ENCODE measurements at regions not wholly inside any gene's neighbourhood (a gene's known extent, or its start where the extent isn't known, plus 50 kb on each side); places are given as distances from the start of the nearest gene placed in this dataset.

DNA sequence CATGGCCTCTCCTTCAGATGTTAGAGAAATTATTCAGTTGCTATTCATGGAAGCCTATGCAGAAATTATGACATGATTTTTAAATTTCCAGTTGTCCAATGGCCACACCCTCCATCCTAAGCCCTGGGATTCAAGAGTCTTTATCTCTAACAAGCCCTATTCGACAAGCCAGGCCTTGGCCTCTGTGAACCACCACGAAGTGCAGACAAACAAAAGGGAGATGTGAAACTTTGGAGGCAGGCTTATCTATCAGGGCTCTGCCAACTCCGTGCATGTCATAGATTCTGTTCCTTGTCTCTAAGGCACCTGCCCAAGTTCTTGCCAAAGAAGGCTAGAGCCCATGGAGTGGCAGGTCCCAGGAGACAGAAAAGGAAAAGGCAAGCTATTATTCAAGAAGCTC lies 212.4 kb upstream of the ADAMTS9 start:
- no peak for TF ChIP-seq CTBP1 (IDR thresholded peaks at IDR 0.05; ENCODE audit: borderline replicate concordance)
- no peak for TF ChIP-seq ARNT (IDR thresholded peaks at IDR 0.05)
- no peak for TF ChIP-seq FOXA1 (IDR thresholded peaks at IDR 0.05)
- TF ChIP-seq SUZ12 (IDR thresholded peaks at IDR 0.05) = no peak
- TF ChIP-seq TARDBP (IDR thresholded peaks at IDR 0.05) = no peak
- TF ChIP-seq LEF1 (IDR thresholded peaks at IDR 0.05; ENCODE audit: borderline replicate concordance) = no peak
- TF ChIP-seq FOXM1 (IDR thresholded peaks at IDR 0.05; ENCODE audit: borderline replicate concordance) = no peak
- no peak for TF ChIP-seq FOXK2 (IDR thresholded peaks at IDR 0.05)
- TF ChIP-seq BHLHE40 (IDR thresholded peaks at IDR 0.05; ENCODE audit: borderline replicate concordance) = no peak
- TF ChIP-seq, protein P1, sequence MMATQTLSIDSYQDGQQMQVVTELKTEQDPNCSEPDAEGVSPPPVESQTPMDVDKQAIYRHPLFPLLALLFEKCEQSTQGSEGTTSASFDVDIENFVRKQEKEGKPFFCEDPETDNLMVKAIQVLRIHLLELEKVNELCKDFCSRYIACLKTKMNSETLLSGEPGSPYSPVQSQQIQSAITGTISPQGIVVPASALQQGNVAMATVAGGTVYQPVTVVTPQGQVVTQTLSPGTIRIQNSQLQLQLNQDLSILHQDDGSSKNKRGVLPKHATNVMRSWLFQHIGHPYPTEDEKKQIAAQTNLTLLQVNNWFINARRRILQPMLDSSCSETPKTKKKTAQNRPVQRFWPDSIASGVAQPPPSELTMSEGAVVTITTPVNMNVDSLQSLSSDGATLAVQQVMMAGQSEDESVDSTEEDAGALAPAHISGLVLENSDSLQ (IDR thresholded peaks at IDR 0.05) = no peak
- TF ChIP-seq ZNF384 (IDR thresholded peaks at IDR 0.05) = no peak
- TF ChIP-seq ELF4 (IDR thresholded peaks at IDR 0.05) = no peak

All from HEK293T (cell line).